HL-60 (cell line): ENCODE measurements at regions not wholly inside any gene's neighbourhood (a gene's known extent, or its start where the extent isn't known, plus 50 kb on each side); places are given as distances from the start of the nearest gene placed in this dataset.

Source experiments
- DNase-seq, 2 experiments: peaks; one replicate each; pipeline ENCODE4 v3.0.0-alpha.2; 2010 to 2020; ENCODE audit warnings: low read depth in 1 of 2, low spot score in 1 of 2
- H3K27ac ChIP-seq: fragments of 250-450 bp; sonication (Bioruptor Pico); replicated peaks from 2 replicates; pipeline ENCODE4 v1.5.1; 2020; ENCODE audit warnings: mild to moderate bottlenecking, moderate library complexity
- H3K27me3 ChIP-seq: fragments of 250-450 bp; sonication (Bioruptor Pico); 2 replicates; pipeline ENCODE4 v1.5.1; 2021; ENCODE audit warnings: mild to moderate bottlenecking, moderate library complexity; ENCODE audit not compliant: insufficient read depth, poor library complexity, severe bottlenecking
- H3K4me3 ChIP-seq: replicated peaks from 2 replicates; pipeline ENCODE4 v1.5.1; 2011; ENCODE audit warnings: mild to moderate bottlenecking, control low read depth, low read length; ENCODE audit not compliant: insufficient read depth
- CTCF ChIP-seq: IDR thresholded peaks from one replicate; pipeline ENCODE4 v1.5.1; 2011; ENCODE audit warnings: low read length, control low read depth, inconsistent platforms; ENCODE audit not compliant: insufficient read depth
- GABPA ChIP-seq: IDR thresholded peaks from 2 replicates; pipeline ENCODE4 v1.6.1; 2012; ENCODE audit warnings: low read depth
- POLR2AphosphoS5 ChIP-seq: IDR thresholded peaks from 2 replicates; pipeline ENCODE4 v1.6.1; 2012; ENCODE audit warnings: low read depth
- REST ChIP-seq: IDR thresholded peaks from 2 replicates; pipeline ENCODE4 v1.6.1; 2012; ENCODE audit warnings: low read depth; ENCODE audit not compliant: insufficient replicate concordance
- SPI1 ChIP-seq: IDR thresholded peaks from 2 replicates; pipeline ENCODE4 v1.6.1; 2012; ENCODE audit warnings: low read depth, mild to moderate bottlenecking, borderline replicate concordance

- H3K27me3 ChIP-seq: no peaks in the 10 kb centered on the region
- DNase-seq: no peak
- no peak for TF ChIP-seq POLR2AphosphoS5
- TF ChIP-seq CTCF: no peak
- TF ChIP-seq GABPA: no peak
- no peak for TF ChIP-seq REST
- no peak for TF ChIP-seq SPI1
- H3K27ac ChIP-seq: no peak overlapping the region
- no peak overlapping the region for H3K4me3 ChIP-seq
These were observed 125.8 kb upstream of the STX18 start for GRCh38 chr4:4667622-4668081.

- no peak for DNase-seq
- Histone ChIP-seq H3K4me3 (no peak overlapping the region), H3K27ac (no peak overlapping the region), H3K27me3 (no peaks in the 10 kb centered on the region)
- TF ChIP-seq CTCF (no peak), REST (no peak), POLR2AphosphoS5 (no peak), SPI1 (no peak), GABPA (no peak)
These were observed 125.1 kb upstream of the STX18 start for GRCh38 chr4:4666693-4667621.

- no peak overlapping the region for H3K27ac ChIP-seq
- TF ChIP-seq CTCF (no peak), GABPA (no peak), POLR2AphosphoS5 (no peak), REST (no peak), SPI1 (no peak)
- H3K4me3 ChIP-seq: no peak overlapping the region
- H3K27me3 ChIP-seq: no peaks in the 10 kb centered on the region
- DNase-seq: no peak
These were observed 124.3 kb upstream of the STX18 start for GRCh38 chr4:4666187-4666586.
